ENCODE measurements at regions not wholly inside any gene's neighbourhood (a gene's known extent, or its start where the extent isn't known, plus 50 kb on each side); places are given as distances from the start of the nearest gene placed in this dataset.

GRCh38 chr18:3330622-3331021, 68.7 kb downstream of the MYL12B start:
- H3K27me3 ChIP-seq (ENCODE audit: insufficient read depth, low read length) = no peaks in the 10 kb centered on the region
- no peaks in the 10 kb centered on the region for H3F3A ChIP-seq (ENCODE audit: insufficient read depth, low read length)
- no peaks in the 10 kb centered on the region for H4K20me1 ChIP-seq (ENCODE audit: insufficient read depth, low read length)
- H3K27ac ChIP-seq (ENCODE audit: low read depth, low read length, poor library complexity, severe bottlenecking) = no peak overlapping the region
- TF ChIP-seq CTCF (IDR thresholded peaks at IDR 0.05; ENCODE audit: low read length) = no peak
- no peak for TF ChIP-seq EZH2 (IDR thresholded peaks at IDR 0.05; ENCODE audit: borderline replicate concordance, low read length)
- H3K36me3 ChIP-seq (ENCODE audit: insufficient read depth, low read length) = no peaks in the 10 kb centered on the region
- H3K4me2 ChIP-seq (ENCODE audit: low read length) = no peak overlapping the region
- no peaks in the 10 kb centered on the region for H3K9me3 ChIP-seq (ENCODE audit: low read length)
- H3K4me3 ChIP-seq (ENCODE audit: low read depth, low read length, poor library complexity, severe bottlenecking) = no peak overlapping the region
- H3K9ac ChIP-seq (ENCODE audit: low read length) = no peak overlapping the region
- H2AFZ ChIP-seq (ENCODE audit: low read length) = no peak overlapping the region
- no peaks in the 10 kb centered on the region for H3K9me2 ChIP-seq (ENCODE audit: low read depth, low read length)
- H3K4me1 ChIP-seq (ENCODE audit: insufficient read depth, low read length, severe bottlenecking) = peaks cover 6% of the 10 kb centered on the region
- no peaks in the 10 kb centered on the region for H3K79me2 ChIP-seq (ENCODE audit: insufficient read depth, low read length)

- Histone ChIP-seq H3K4me3 (ENCODE audit: low read depth, low read length, poor library complexity, severe bottlenecking) (no peak overlapping the region), H3K9me2 (ENCODE audit: low read depth, low read length) (no peaks in the 10 kb centered on the region), H4K20me1 (ENCODE audit: insufficient read depth, low read length) (no peaks in the 10 kb centered on the region), H3K4me1 (ENCODE audit: insufficient read depth, low read length, severe bottlenecking) (peaks cover 6% of the 10 kb centered on the region), H3K9me3 (ENCODE audit: low read length) (no peaks in the 10 kb centered on the region), H3K79me2 (ENCODE audit: insufficient read depth, low read length) (no peaks in the 10 kb centered on the region), H2AFZ (ENCODE audit: low read length) (no peak overlapping the region), H3K27me3 (ENCODE audit: insufficient read depth, low read length) (no peaks in the 10 kb centered on the region), H3K36me3 (ENCODE audit: insufficient read depth, low read length) (no peaks in the 10 kb centered on the region), H3F3A (ENCODE audit: insufficient read depth, low read length) (no peaks in the 10 kb centered on the region), H3K27ac (ENCODE audit: low read depth, low read length, poor library complexity, severe bottlenecking) (no peak overlapping the region), H3K9ac (ENCODE audit: low read length) (no peak overlapping the region), H3K4me2 (ENCODE audit: low read length) (no peak overlapping the region)
- TF ChIP-seq EZH2 (IDR thresholded peaks at IDR 0.05; ENCODE audit: borderline replicate concordance, low read length) = no peak
- TF ChIP-seq CTCF (IDR thresholded peaks at IDR 0.05; ENCODE audit: low read length) = no peak
Observed at GRCh38 chr18:3332376-3332775, 70.4 kb downstream of the MYL12B start.

- Histone ChIP-seq H3F3A (ENCODE audit: insufficient read depth, low read length) (no peaks in the 10 kb centered on the region), H3K36me3 (ENCODE audit: insufficient read depth, low read length) (no peaks in the 10 kb centered on the region), H2AFZ (ENCODE audit: low read length) (no peak overlapping the region), H3K4me3 (ENCODE audit: low read depth, low read length, poor library complexity, severe bottlenecking) (no peak overlapping the region), H3K9ac (ENCODE audit: low read length) (no peak overlapping the region), H3K9me2 (ENCODE audit: low read depth, low read length) (no peaks in the 10 kb centered on the region), H3K27me3 (ENCODE audit: insufficient read depth, low read length) (no peaks in the 10 kb centered on the region), H4K20me1 (ENCODE audit: insufficient read depth, low read length) (no peaks in the 10 kb centered on the region), H3K9me3 (ENCODE audit: low read length) (no peaks in the 10 kb centered on the region), H3K4me1 (ENCODE audit: insufficient read depth, low read length, severe bottlenecking) (peaks cover 6% of the 10 kb centered on the region), H3K27ac (ENCODE audit: low read depth, low read length, poor library complexity, severe bottlenecking) (no peak overlapping the region), H3K79me2 (ENCODE audit: insufficient read depth, low read length) (no peaks in the 10 kb centered on the region), H3K4me2 (ENCODE audit: low read length) (no peak overlapping the region)
- TF ChIP-seq EZH2 (IDR thresholded peaks at IDR 0.05; ENCODE audit: borderline replicate concordance, low read length) = no peak
- TF ChIP-seq CTCF (IDR thresholded peaks at IDR 0.05; ENCODE audit: low read length) = no peak
Observed at GRCh38 chr18:3333056-3333720, 71.3 kb downstream of the MYL12B start.

Measured in OCI-LY1 (cell line).